ENCODE measurements at regions not wholly inside any gene's neighbourhood (a gene's known extent, or its start where the extent isn't known, plus 50 kb on each side); places are given as distances from the start of the nearest gene placed in this dataset.
"Not testable (repeated sequence)": the region's sequence is repeated elsewhere in the genome, so short reads cannot be mapped to it uniquely, and the experiment has no call there.

- not testable (repeated sequence) for ATAC-seq; H3K36me3 Mint-ChIP-seq; H3K4me1 Mint-ChIP-seq (ENCODE audit: low read depth in 2 of 2); DNase-seq (ENCODE audit: low spot score); H3K9me3 Mint-ChIP-seq; H3K27me3 Mint-ChIP-seq; H3K4me3 Mint-ChIP-seq; H3K27ac Mint-ChIP-seq
Observed at GRCh38 chr4:102210806-102211205, 134.5 kb downstream of the SLC39A8 start.

GRCh38 chr4:102204634-102205033 lies 140.6 kb downstream of the SLC39A8 start:
- not testable (repeated sequence) for H3K36me3 Mint-ChIP-seq; H3K4me1 Mint-ChIP-seq (ENCODE audit: low read depth in 2 of 2)

GRCh38 chr4:102196221-102196620 lies 149.1 kb downstream of the SLC39A8 start:
- no peaks in the 10 kb centered on the region for H3K36me3 Mint-ChIP-seq
- no peak overlapping the region for H3K4me3 Mint-ChIP-seq
- no peak overlapping the region for H3K27ac Mint-ChIP-seq
- H3K4me1 Mint-ChIP-seq (ENCODE audit: low read depth in 2 of 2), result no peaks in the 10 kb centered on the region
- DNase-seq (ENCODE audit: low spot score), result no peak
- ATAC-seq, result no peak
- peaks cover 0 to 27% of the 10 kb centered on the region in 2 donors for H3K27me3 Mint-ChIP-seq
- no peaks in the 10 kb centered on the region for H3K9me3 Mint-ChIP-seq

More at GRCh38 chr4:102204634-102205033, 140.6 kb downstream of the SLC39A8 start:
- DNase-seq (ENCODE audit: low spot score); H3K9me3 Mint-ChIP-seq; H3K4me3 Mint-ChIP-seq; ATAC-seq; H3K27ac Mint-ChIP-seq: not testable (repeated sequence)
- peaks cover 0 to 19% of the 10 kb centered on the region in 2 donors for H3K27me3 Mint-ChIP-seq

GRCh38 chr4:102193145-102193544 lies 152.1 kb downstream of the SLC39A8 start:
- Mint-ChIP-seq H3K27ac (no peak overlapping the region), H3K4me3 (no peak overlapping the region), H3K4me1 (ENCODE audit: low read depth in 2 of 2) (no peaks in the 10 kb centered on the region), H3K9me3 (no peaks in the 10 kb centered on the region), H3K36me3 (no peaks in the 10 kb centered on the region), H3K27me3 (peaks cover 0 to 27% of the 10 kb centered on the region in 2 donors)
- ATAC-seq (no peak), DNase-seq (ENCODE audit: low spot score) (no peak)

GRCh38 chr4:102180046-102180445 lies 165.2 kb downstream of the SLC39A8 start:
- Mint-ChIP-seq H3K27me3 (no peaks in the 10 kb centered on the region), H3K9me3 (no peaks in the 10 kb centered on the region), H3K36me3 (no peaks in the 10 kb centered on the region), H3K4me1 (ENCODE audit: low read depth in 2 of 2) (no peaks in the 10 kb centered on the region), H3K27ac (no peak overlapping the region), H3K4me3 (no peak overlapping the region)
- ATAC-seq (no peak), DNase-seq (ENCODE audit: low spot score) (no peak)

GRCh38 chr4:102174719-102175189 lies 170.5 kb downstream of the SLC39A8 start:
- ATAC-seq, result no peak
- Mint-ChIP-seq H3K27me3 (no peaks in the 10 kb centered on the region), H3K4me3 (no peak overlapping the region)

GRCh38 chr4:102172341-102172740 lies 172.9 kb downstream of the SLC39A8 start:
- H3K27ac Mint-ChIP-seq, result no peak overlapping the region
- no peaks in the 10 kb centered on the region for H3K36me3 Mint-ChIP-seq
- H3K4me1 Mint-ChIP-seq (ENCODE audit: low read depth in 2 of 2), result no peaks in the 10 kb centered on the region
- no peaks in the 10 kb centered on the region for H3K27me3 Mint-ChIP-seq
- no peak overlapping the region for H3K4me3 Mint-ChIP-seq
- H3K9me3 Mint-ChIP-seq, result no peaks in the 10 kb centered on the region
- no peak for ATAC-seq
- DNase-seq (ENCODE audit: low spot score), result no peak

More at GRCh38 chr4:102174719-102175189, 170.5 kb downstream of the SLC39A8 start:
- no peak overlapping the region for H3K27ac Mint-ChIP-seq
- DNase-seq (ENCODE audit: low spot score), result no peak
- H3K36me3 Mint-ChIP-seq, result no peaks in the 10 kb centered on the region
- H3K4me1 Mint-ChIP-seq (ENCODE audit: low read depth in 2 of 2), result no peaks in the 10 kb centered on the region
- no peaks in the 10 kb centered on the region for H3K9me3 Mint-ChIP-seq

GRCh38 chr4:102170910-102171309 lies 174.4 kb downstream of the SLC39A8 start:
- Mint-ChIP-seq H3K4me1 (ENCODE audit: low read depth in 2 of 2) (no peaks in the 10 kb centered on the region), H3K9me3 (no peaks in the 10 kb centered on the region), H3K4me3 (no peak overlapping the region), H3K27me3 (no peaks in the 10 kb centered on the region), H3K27ac (no peak overlapping the region), H3K36me3 (no peaks in the 10 kb centered on the region)
- ATAC-seq (no peak), DNase-seq (ENCODE audit: low spot score) (no peak)

GRCh38 chr4:102169345-102169744 lies 175.9 kb downstream of the SLC39A8 start:
- Mint-ChIP-seq H3K9me3 (no peaks in the 10 kb centered on the region), H3K36me3 (no peaks in the 10 kb centered on the region), H3K4me1 (ENCODE audit: low read depth in 2 of 2) (no peaks in the 10 kb centered on the region), H3K4me3 (no peak overlapping the region), H3K27ac (no peak overlapping the region), H3K27me3 (no peaks in the 10 kb centered on the region)
- ATAC-seq (no peak), DNase-seq (ENCODE audit: low spot score) (no peak)

GRCh38 chr4:102168580-102168979 lies 176.7 kb downstream of the SLC39A8 start:
- Mint-ChIP-seq H3K27me3 (no peaks in the 10 kb centered on the region), H3K27ac (no peak overlapping the region), H3K9me3 (no peaks in the 10 kb centered on the region), H3K36me3 (no peaks in the 10 kb centered on the region), H3K4me3 (no peak overlapping the region), H3K4me1 (ENCODE audit: low read depth in 2 of 2) (no peaks in the 10 kb centered on the region)
- ATAC-seq (no peak), DNase-seq (ENCODE audit: low spot score) (no peak)

GRCh38 chr4:102165584-102165983 lies 179.7 kb downstream of the SLC39A8 start:
- ATAC-seq (peak in 1 of 2 donors; percentile 28), DNase-seq (ENCODE audit: low spot score) (no peak)
- Mint-ChIP-seq H3K4me3 (no peak overlapping the region), H3K27ac (no peak overlapping the region), H3K4me1 (ENCODE audit: low read depth in 2 of 2) (no peaks in the 10 kb centered on the region), H3K9me3 (no peaks in the 10 kb centered on the region), H3K36me3 (no peaks in the 10 kb centered on the region), H3K27me3 (no peaks in the 10 kb centered on the region)

- H3K27me3 Mint-ChIP-seq, result no peaks in the 10 kb centered on the region
- no peaks in the 10 kb centered on the region for H3K4me1 Mint-ChIP-seq (ENCODE audit: low read depth in 2 of 2)
- H3K27ac Mint-ChIP-seq, result no peak overlapping the region
- ATAC-seq (no peak), DNase-seq (ENCODE audit: low spot score) (no peak)
- H3K9me3 Mint-ChIP-seq, result no peaks in the 10 kb centered on the region
- H3K36me3 Mint-ChIP-seq, result no peaks in the 10 kb centered on the region
- no peak overlapping the region for H3K4me3 Mint-ChIP-seq
Observed at GRCh38 chr4:102163404-102164140, 181.7 kb downstream of the SLC39A8 start.

- H3K27ac Mint-ChIP-seq, result no peak overlapping the region
- no peaks in the 10 kb centered on the region for H3K27me3 Mint-ChIP-seq
- no peaks in the 10 kb centered on the region for H3K36me3 Mint-ChIP-seq
- H3K9me3 Mint-ChIP-seq, result no peaks in the 10 kb centered on the region
- ATAC-seq, result no peak
- no peak overlapping the region for H3K4me3 Mint-ChIP-seq
- DNase-seq (ENCODE audit: low spot score), result no peak
- H3K4me1 Mint-ChIP-seq (ENCODE audit: low read depth in 2 of 2), result no peaks in the 10 kb centered on the region
Observed at GRCh38 chr4:102157984-102158383, 187.3 kb downstream of the SLC39A8 start.

GRCh38 chr4:102153391-102153790 lies 191.9 kb downstream of the SLC39A8 start:
- Mint-ChIP-seq H3K9me3 (no peaks in the 10 kb centered on the region), H3K4me3 (no peak overlapping the region), H3K27me3 (no peaks in the 10 kb centered on the region), H3K36me3 (no peaks in the 10 kb centered on the region), H3K27ac (no peak overlapping the region), H3K4me1 (ENCODE audit: low read depth in 2 of 2) (no peaks in the 10 kb centered on the region)
- ATAC-seq (no peak), DNase-seq (ENCODE audit: low spot score) (no peak)

GRCh38 chr4:102151696-102152095 lies 193.6 kb downstream of the SLC39A8 start:
- DNase-seq (ENCODE audit: low spot score) (no peak), ATAC-seq (no peak)
- Mint-ChIP-seq H3K4me3 (no peak overlapping the region), H3K36me3 (no peaks in the 10 kb centered on the region), H3K27ac (no peak overlapping the region), H3K4me1 (ENCODE audit: low read depth in 2 of 2) (no peaks in the 10 kb centered on the region), H3K27me3 (no peaks in the 10 kb centered on the region), H3K9me3 (no peaks in the 10 kb centered on the region)
